ENCODE measurements at regions not wholly inside any gene's neighbourhood (a gene's known extent, or its start where the extent isn't known, plus 50 kb on each side); places are given as distances from the start of the nearest gene placed in this dataset.

DNA sequence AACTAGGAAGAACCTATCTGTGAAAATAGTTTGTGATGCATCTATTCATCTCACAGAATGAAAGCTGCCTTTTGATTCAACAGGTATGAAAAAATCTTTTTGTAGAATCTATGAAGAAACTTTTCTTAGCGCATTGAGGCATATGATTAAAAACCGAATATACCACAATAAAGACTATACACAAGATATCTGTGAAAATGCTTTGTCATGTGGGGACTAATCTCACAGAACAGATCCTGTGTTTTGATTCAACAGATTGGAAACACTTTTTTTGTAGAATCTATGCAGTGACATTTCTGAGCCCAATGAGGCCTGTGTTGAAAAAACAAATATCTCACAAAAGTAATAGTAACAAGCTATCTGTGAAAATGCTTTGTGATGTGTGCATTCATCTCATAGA lies 2247.5 kb downstream of the TP53TG3F start:
- TF ChIP-seq CTCF (IDR thresholded peaks at IDR 0.05; ENCODE audit: insufficient read depth, low read length) (no peak), REST (IDR thresholded peaks at IDR 0.05; ENCODE audit: insufficient replicate concordance, low read depth) (no peak), SPI1 (IDR thresholded peaks at IDR 0.05; ENCODE audit: borderline replicate concordance, low read depth) (no peak)
